Activated naive CD8-positive, alpha-beta T cell treated with anti-CD3 and anti-CD28 coated beads, Interleukin-2, amount 10 ng/mL, durations not matched to agents 7 days and 5 days (primary cell): ENCODE measurements at regions not wholly inside any gene's neighbourhood (a gene's known extent, or its start where the extent isn't known, plus 50 kb on each side); places are given as distances from the start of the nearest gene placed in this dataset.

Experiments used
- ATAC-seq: fragments of 150-1000 bp; cut with Tn5 transposase; one replicate; pipeline ENCODE4 v1.10.0; 2021; ENCODE audit warnings: low read depth, moderate library complexity
- POLR2A ChIA-PET: fragments of 350-600 bp; sonication (Branson Sonifier 250); formaldehyde crosslinking; loops from one replicate; lab custom pipeline; 2021; ENCODE audit warnings: antibody characterized with exemption; lab: Charles Lee
- DNase-seq: peaks from one replicate; pipeline ENCODE4 v3.0.0; 2021
- H3K27ac Mint-ChIP-seq: one replicate; pipeline ENCODE4 v1.8.0; 2022; ENCODE audit warnings: mild to moderate bottlenecking, mixed read lengths
- H3K27me3 Mint-ChIP-seq: one replicate; pipeline ENCODE4 v1.8.0; 2022; ENCODE audit warnings: mild to moderate bottlenecking, moderate library complexity, mixed read lengths
- H3K36me3 Mint-ChIP-seq: one replicate; pipeline ENCODE4 v1.8.0; 2021; ENCODE audit warnings: mild to moderate bottlenecking, mixed read lengths
- H3K4me1 Mint-ChIP-seq: one replicate; pipeline ENCODE4 v1.8.0; 2021; ENCODE audit warnings: mixed read lengths
- H3K4me3 Mint-ChIP-seq: one replicate; pipeline ENCODE4 v1.8.0; 2022; ENCODE audit warnings: mild to moderate bottlenecking, moderate library complexity, mixed read lengths
- H3K9me3 Mint-ChIP-seq: one replicate; pipeline ENCODE4 v1.8.0; 2021; ENCODE audit warnings: mixed read lengths

DNA sequence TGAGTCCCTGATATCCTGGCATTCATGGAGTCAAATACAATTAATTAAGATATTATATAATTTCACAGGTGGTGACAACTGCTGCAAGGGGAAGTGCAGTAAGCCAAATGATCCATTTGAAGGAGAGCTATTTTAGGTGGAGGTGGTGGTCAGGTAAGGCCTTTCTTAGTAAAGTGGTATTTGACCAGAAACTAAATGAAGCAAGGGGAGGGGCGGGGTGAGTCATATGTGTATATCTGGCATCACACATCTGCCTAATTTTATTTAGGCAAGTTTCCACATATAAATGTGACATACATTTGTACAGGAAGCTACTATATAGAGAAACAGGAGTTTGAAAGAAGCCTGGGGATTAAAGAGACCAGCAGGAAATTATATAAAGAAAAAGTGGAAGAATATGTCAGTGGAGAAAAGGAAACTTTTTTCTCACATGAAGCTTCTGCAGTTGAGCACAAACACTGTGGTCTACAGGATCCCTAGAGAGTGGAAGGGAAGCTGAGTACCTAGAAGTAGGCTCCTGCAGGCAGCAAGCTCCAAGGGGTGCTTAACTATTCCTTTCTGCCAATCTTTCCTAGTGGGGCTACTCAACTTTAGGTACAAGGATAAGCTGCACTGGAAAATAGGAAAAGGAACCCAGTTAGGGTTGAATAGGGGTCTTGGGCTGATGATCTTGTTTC lies 99.6 kb downstream of the OGFRL1 start:
- DNase-seq (no peak), ATAC-seq (no peak)
- POLR2A ChIA-PET: no interaction called here
- Mint-ChIP-seq H3K4me3 (no peak overlapping the region), H3K36me3 (no peaks in the 10 kb centered on the region), H3K4me1 (no peaks in the 10 kb centered on the region), H3K27me3 (peaks cover 17% of the 10 kb centered on the region), H3K9me3 (no peaks in the 10 kb centered on the region), H3K27ac (no peak overlapping the region)

DNA sequence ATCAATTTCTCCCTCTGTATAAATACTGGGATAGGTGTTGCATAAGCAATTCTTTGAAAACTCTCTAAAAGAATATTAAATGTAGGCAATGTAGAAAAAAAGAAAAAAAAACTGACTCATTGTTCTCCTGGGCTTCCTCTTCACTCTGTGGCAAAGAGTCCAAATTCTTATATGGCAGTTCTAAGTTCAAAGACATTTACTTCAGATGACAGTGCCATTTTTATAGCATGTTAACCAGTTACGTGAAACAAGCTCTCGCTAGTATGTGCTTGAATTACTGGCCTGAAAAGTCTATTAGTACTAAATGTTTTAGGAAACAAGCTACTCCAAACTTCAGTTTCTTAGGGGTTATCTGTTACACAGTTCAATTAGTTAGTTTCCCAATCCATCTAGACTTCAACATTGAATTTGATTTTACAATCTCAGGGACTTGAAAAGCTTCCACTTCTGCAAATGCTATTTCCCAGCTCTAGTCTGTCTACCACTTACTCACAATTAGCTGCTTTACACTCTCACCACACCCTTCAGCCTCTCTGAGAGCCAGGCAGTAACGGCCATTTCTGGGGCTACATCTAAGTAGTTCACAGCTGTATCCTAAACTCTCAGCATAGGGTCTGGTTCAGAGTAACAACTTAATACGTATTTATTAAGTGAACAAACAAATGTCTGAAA lies 100.4 kb downstream of the OGFRL1 start:
- Mint-ChIP-seq H3K4me1 (no peaks in the 10 kb centered on the region), H3K4me3 (no peak overlapping the region), H3K27me3 (peaks cover 17% of the 10 kb centered on the region), H3K27ac (no peak overlapping the region), H3K9me3 (no peaks in the 10 kb centered on the region), H3K36me3 (no peaks in the 10 kb centered on the region)
- ATAC-seq (no peak), DNase-seq (no peak)
- POLR2A ChIA-PET: no interaction called here

DNA sequence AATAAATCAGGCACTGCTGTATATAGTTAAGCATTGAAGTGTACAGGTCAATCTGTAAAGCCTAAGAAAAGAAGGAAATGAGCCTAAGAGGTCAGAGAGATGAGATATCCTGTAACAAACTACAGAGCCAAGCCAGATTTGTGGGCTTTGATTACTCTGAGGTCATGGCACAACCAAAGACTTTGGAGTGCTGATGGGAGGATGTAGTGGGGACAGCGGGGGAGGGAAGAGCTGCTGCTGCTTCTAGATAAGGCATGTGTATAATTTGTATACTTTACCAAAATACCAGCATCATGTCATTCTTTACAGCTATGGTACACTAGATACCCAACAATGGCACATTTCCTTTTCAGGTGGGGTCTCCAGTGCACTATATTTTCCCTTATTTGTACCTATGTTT lies 102.5 kb downstream of the OGFRL1 start:
- POLR2A ChIA-PET: interaction anchor here (0.8 kb wide), 1 partner anchor 75 kb away, joined by 6 read pairs; no protein-coding TSS in a partner anchor

GRCh38 chr6:71392276-71392675 lies 103.7 kb downstream of the OGFRL1 start:
- POLR2A ChIA-PET: no interaction called here
- Mint-ChIP-seq H3K9me3 (no peaks in the 10 kb centered on the region), H3K4me3 (no peak overlapping the region), H3K27ac (no peak overlapping the region), H3K27me3 (peaks cover 21% of the 10 kb centered on the region), H3K36me3 (no peaks in the 10 kb centered on the region), H3K4me1 (no peaks in the 10 kb centered on the region)
- ATAC-seq: no peak
- DNase-seq: no peak

More for the DNA sequence above, 102.5 kb downstream of the OGFRL1 start:
- no peak overlapping the region for H3K27ac Mint-ChIP-seq
- H3K4me3 Mint-ChIP-seq: no peak overlapping the region
- H3K4me1 Mint-ChIP-seq: no peaks in the 10 kb centered on the region
- H3K9me3 Mint-ChIP-seq: no peaks in the 10 kb centered on the region
- ATAC-seq (no peak), DNase-seq (no peak)
- H3K27me3 Mint-ChIP-seq: peaks cover 18% of the 10 kb centered on the region
- H3K36me3 Mint-ChIP-seq: no peaks in the 10 kb centered on the region

DNA sequence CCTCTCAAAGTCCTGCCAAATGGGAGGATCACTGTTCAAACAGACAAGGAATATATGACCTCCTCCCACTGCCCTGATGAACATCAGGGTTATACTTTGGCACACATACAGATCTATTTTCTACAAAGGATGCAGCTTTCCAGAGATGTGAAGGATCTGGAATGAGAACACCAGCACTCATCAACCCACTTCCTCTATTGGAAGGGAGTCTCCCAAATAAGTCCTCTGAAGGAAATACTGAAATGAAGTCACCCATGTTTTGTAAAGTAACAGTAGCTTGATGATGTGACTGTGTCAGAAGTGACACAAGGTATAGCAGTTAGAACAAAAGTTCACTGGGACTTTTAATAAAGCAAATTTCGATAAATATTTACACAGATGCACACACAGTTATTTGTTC lies 104.9 kb downstream of the OGFRL1 start:
- H3K4me3 Mint-ChIP-seq: no peak overlapping the region
- no peaks in the 10 kb centered on the region for H3K4me1 Mint-ChIP-seq
- H3K9me3 Mint-ChIP-seq: no peaks in the 10 kb centered on the region
- ATAC-seq: no peak
- H3K36me3 Mint-ChIP-seq: no peaks in the 10 kb centered on the region
- POLR2A ChIA-PET: no interaction called here
- DNase-seq: no peak
- H3K27ac Mint-ChIP-seq: no peak overlapping the region
- peaks cover 20% of the 10 kb centered on the region for H3K27me3 Mint-ChIP-seq

GRCh38 chr6:71393981-71394432 lies 105.4 kb downstream of the OGFRL1 start:
- POLR2A ChIA-PET: no interaction called here
- no peak overlapping the region for H3K4me3 Mint-ChIP-seq

GRCh38 chr6:71394926-71395325 lies 106.3 kb downstream of the OGFRL1 start:
- ATAC-seq (no peak), DNase-seq (no peak)
- Mint-ChIP-seq H3K27ac (no peak overlapping the region), H3K4me1 (no peaks in the 10 kb centered on the region), H3K9me3 (no peaks in the 10 kb centered on the region), H3K27me3 (peaks cover 20% of the 10 kb centered on the region), H3K4me3 (no peak overlapping the region), H3K36me3 (no peaks in the 10 kb centered on the region)
- POLR2A ChIA-PET: no interaction called here

More at GRCh38 chr6:71393981-71394432, 105.4 kb downstream of the OGFRL1 start:
- no peak for DNase-seq
- ATAC-seq: no peak
- Mint-ChIP-seq H3K27ac (no peak overlapping the region), H3K9me3 (no peaks in the 10 kb centered on the region), H3K4me1 (no peaks in the 10 kb centered on the region), H3K27me3 (peaks cover 20% of the 10 kb centered on the region), H3K36me3 (no peaks in the 10 kb centered on the region)

DNA sequence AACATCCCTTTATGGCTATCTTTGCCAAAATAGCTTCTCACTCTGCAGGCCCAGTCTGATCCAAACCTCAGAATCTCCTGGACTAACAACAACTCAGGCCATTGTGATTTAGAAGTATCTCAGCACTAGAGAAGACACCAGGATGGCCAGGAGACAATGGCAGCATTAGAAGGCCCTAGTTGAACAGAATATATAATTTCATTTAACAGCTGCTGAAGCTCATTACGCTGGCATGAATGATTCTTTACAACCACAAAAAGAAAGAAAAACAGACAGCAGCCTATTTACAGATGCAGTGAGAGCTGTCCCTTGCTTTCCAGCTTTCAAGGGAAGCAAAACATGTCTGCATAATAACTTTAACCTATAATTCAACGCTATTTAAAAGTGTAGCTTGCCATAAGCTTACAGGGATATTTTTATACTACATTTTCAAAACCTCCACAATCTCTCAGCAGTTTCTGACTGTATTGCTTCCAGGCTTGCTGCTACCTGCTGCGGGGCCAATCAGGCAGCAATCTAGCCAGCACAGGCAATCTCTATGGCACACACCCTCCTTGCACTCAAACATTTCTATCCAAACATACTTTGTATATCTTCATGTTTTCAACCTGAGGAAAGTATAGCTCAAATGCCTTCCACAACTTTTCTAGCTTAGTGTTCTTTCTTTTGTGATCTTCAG lies 107.3 kb downstream of the OGFRL1 start:
- DNase-seq: no peak
- no peaks in the 10 kb centered on the region for H3K4me1 Mint-ChIP-seq
- peaks cover 20% of the 10 kb centered on the region for H3K27me3 Mint-ChIP-seq
- H3K9me3 Mint-ChIP-seq: no peaks in the 10 kb centered on the region
- H3K36me3 Mint-ChIP-seq: no peaks in the 10 kb centered on the region
- POLR2A ChIA-PET: no interaction called here
- no peak for ATAC-seq
- no peak overlapping the region for H3K27ac Mint-ChIP-seq
- H3K4me3 Mint-ChIP-seq: no peak overlapping the region

DNA sequence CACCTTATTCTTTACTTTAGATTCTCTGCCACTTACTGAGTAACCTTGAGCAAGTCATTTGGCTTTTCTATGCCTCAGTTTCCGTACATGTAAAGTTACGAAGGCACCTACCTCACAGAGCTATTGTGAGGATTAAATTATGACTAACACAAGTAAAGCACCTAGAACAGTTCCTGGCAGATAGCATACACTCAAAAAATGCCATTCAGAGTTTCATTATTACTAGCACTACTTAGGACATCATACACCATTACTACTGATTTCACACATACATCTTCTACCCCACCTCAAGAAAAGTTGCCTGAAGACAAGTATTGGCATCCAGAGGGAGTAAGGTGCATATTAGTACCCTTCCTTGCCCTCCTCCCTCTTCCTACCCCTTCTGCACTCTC lies 107.8 kb downstream of the OGFRL1 start:
- H3K4me1 Mint-ChIP-seq: no peaks in the 10 kb centered on the region
- POLR2A ChIA-PET: no interaction called here
- peaks cover 17% of the 10 kb centered on the region for H3K27me3 Mint-ChIP-seq
- no peaks in the 10 kb centered on the region for H3K9me3 Mint-ChIP-seq
- ATAC-seq (no peak), DNase-seq (no peak)
- H3K27ac Mint-ChIP-seq: no peak overlapping the region
- H3K36me3 Mint-ChIP-seq: no peaks in the 10 kb centered on the region
- H3K4me3 Mint-ChIP-seq: no peak overlapping the region

- Mint-ChIP-seq H3K9me3 (no peaks in the 10 kb centered on the region), H3K36me3 (no peaks in the 10 kb centered on the region), H3K4me1 (no peaks in the 10 kb centered on the region), H3K4me3 (no peak overlapping the region), H3K27me3 (peaks cover 14% of the 10 kb centered on the region), H3K27ac (no peak overlapping the region)
- DNase-seq (no peak), ATAC-seq (no peak)
- POLR2A ChIA-PET: no interaction called here
Measured at GRCh38 chr6:71399279-71399678, 110.7 kb downstream of the OGFRL1 start.

GRCh38 chr6:71400852-71401251 lies 112.2 kb downstream of the OGFRL1 start:
- DNase-seq: no peak
- no peaks in the 10 kb centered on the region for H3K36me3 Mint-ChIP-seq
- H3K27ac Mint-ChIP-seq: no peak overlapping the region
- H3K4me3 Mint-ChIP-seq: no peak overlapping the region
- no peaks in the 10 kb centered on the region for H3K4me1 Mint-ChIP-seq
- POLR2A ChIA-PET: no interaction called here
- no peak for ATAC-seq
- H3K9me3 Mint-ChIP-seq: no peaks in the 10 kb centered on the region
- peaks cover 14% of the 10 kb centered on the region for H3K27me3 Mint-ChIP-seq

DNA sequence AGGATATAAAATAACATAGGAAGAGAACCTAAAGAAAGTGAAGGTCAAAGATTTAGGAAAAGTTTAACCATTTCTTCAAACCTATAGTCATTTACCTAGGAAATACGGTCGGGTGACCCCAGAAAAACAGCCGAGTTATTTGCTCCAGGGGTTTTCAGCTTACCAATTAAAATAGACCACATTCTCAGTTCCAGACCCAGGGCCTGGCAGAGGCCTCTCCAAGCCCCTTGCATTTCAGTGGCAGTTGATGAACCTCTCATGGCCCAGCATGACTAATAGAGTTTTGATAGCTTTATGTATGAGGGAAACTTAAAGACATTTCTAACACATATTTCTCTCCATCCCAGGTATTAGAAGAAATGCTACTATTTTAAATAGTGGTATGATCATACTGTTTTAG lies 113.5 kb downstream of the OGFRL1 start:
- POLR2A ChIA-PET: no interaction called here
- H3K36me3 Mint-ChIP-seq: no peaks in the 10 kb centered on the region
- no peak for ATAC-seq
- no peaks in the 10 kb centered on the region for H3K9me3 Mint-ChIP-seq
- H3K27me3 Mint-ChIP-seq: peaks cover 13% of the 10 kb centered on the region
- no peaks in the 10 kb centered on the region for H3K4me1 Mint-ChIP-seq
- H3K27ac Mint-ChIP-seq: no peak overlapping the region
- DNase-seq: no peak
- no peak overlapping the region for H3K4me3 Mint-ChIP-seq

DNA sequence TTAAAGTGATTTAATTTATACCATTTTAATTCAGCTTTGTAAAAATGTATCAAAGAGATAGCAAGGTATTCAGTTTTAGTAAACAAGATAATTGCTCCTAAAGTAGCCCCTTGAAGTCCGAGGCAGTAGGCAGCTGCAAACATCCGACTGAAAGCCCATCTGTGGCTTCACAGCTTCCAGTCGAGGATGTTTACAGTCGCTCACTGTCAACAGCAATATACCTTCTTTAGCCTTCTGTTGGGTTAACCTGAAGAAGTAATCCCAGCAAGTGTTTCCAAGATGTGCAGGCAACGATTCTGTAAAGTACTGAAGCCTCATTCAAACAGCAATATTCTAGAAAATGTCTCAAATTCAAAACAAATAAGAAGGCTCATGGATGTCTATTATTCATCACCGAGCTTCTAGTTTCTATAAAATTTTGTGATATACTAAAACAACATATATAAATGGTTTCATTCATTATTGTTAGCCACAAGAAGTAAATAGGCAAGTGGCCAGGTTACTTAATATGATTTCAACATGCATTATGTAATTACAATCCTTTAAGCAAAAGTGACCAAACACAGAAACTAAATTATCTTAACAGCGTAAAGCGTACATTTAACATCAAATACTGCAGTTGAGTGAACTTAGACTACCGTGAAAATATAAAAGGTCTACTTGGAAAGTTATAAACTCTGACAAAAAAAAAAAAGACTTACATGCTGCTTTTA lies 115.0 kb downstream of the OGFRL1 start:
- ATAC-seq: no peak
- Mint-ChIP-seq H3K36me3 (no peaks in the 10 kb centered on the region), H3K27ac (no peak overlapping the region), H3K27me3 (peaks cover 12% of the 10 kb centered on the region), H3K4me3 (no peak overlapping the region), H3K9me3 (no peaks in the 10 kb centered on the region), H3K4me1 (no peaks in the 10 kb centered on the region)
- POLR2A ChIA-PET: no interaction called here
- no peak for DNase-seq
